Nephron progenitor cell (in vitro differentiated cells): ENCODE measurements at regions not wholly inside any gene's neighbourhood (a gene's known extent, or its start where the extent isn't known, plus 50 kb on each side); places are given as distances from the start of the nearest gene placed in this dataset.

Experiments used
- DNase-seq: peaks from one replicate; pipeline ENCODE4 v3.0.0; 2021
- H3K27ac Mint-ChIP-seq: 2 replicates; pipeline ENCODE4 v1.8.0; 2021; ENCODE audit warnings: mild to moderate bottlenecking, moderate library complexity, mixed read lengths
- H3K27me3 Mint-ChIP-seq: 2 replicates; pipeline ENCODE4 v1.8.0; 2021; ENCODE audit warnings: mild to moderate bottlenecking, low read depth, mixed read lengths; ENCODE audit not compliant: poor library complexity
- H3K36me3 Mint-ChIP-seq: 2 replicates; pipeline ENCODE4 v1.8.0; 2021; ENCODE audit warnings: low read depth, mixed read lengths
- H3K4me1 Mint-ChIP-seq: 2 replicates; pipeline ENCODE4 v1.8.0; 2021; ENCODE audit warnings: mixed read lengths
- H3K4me3 Mint-ChIP-seq: 2 replicates; pipeline ENCODE4 v1.8.0; 2021; ENCODE audit warnings: mild to moderate bottlenecking, moderate library complexity, mixed read lengths
- H3K9me3 Mint-ChIP-seq: 2 replicates; pipeline ENCODE4 v1.8.0; 2021; ENCODE audit warnings: mild to moderate bottlenecking, moderate library complexity, mixed read lengths
- TF ChIP-seq, protein P1 (sequence below): fragments of 200-600 bp; sonication (generic); IDR thresholded peaks from 2 replicates; pipeline ENCODE4 v1.5.0; 2021; ENCODE audit warnings: antibody characterized with exemption

DNA sequence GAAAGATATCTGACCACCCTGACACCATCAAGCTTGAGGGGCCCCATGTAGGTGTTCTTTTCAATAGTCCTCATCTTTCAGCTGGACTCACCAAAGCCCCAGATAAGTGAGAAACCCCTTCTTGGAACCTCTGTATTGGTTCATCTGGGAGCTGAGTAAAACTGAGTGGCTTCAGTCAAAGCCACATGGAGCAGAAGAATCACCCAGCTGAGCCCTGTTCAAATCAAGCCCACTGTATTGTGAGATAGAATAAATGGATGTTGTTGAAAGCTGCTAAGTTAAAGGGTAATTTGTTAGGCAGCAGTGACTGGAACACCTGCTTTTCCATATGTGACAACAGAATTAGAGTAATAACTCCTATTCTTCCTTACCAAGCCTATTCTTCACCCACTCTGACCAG is 64.8 kb upstream of the SDK1 start:
- peaks cover 11% of the 10 kb centered on the region for H3K4me1 Mint-ChIP-seq
- peaks cover 20% of the 10 kb centered on the region for H3K9me3 Mint-ChIP-seq
- H3K27me3 Mint-ChIP-seq, result no peaks in the 10 kb centered on the region
- H3K27ac Mint-ChIP-seq, result no peak overlapping the region
- H3K36me3 Mint-ChIP-seq, result peaks cover 8% of the 10 kb centered on the region
- no peak for DNase-seq
- TF ChIP-seq, protein P1, sequence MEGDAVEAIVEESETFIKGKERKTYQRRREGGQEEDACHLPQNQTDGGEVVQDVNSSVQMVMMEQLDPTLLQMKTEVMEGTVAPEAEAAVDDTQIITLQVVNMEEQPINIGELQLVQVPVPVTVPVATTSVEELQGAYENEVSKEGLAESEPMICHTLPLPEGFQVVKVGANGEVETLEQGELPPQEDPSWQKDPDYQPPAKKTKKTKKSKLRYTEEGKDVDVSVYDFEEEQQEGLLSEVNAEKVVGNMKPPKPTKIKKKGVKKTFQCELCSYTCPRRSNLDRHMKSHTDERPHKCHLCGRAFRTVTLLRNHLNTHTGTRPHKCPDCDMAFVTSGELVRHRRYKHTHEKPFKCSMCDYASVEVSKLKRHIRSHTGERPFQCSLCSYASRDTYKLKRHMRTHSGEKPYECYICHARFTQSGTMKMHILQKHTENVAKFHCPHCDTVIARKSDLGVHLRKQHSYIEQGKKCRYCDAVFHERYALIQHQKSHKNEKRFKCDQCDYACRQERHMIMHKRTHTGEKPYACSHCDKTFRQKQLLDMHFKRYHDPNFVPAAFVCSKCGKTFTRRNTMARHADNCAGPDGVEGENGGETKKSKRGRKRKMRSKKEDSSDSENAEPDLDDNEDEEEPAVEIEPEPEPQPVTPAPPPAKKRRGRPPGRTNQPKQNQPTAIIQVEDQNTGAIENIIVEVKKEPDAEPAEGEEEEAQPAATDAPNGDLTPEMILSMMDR, result no peak
- H3K4me3 Mint-ChIP-seq, result no peak overlapping the region

- Mint-ChIP-seq H3K9me3 (peaks cover 20% of the 10 kb centered on the region), H3K4me3 (no peak overlapping the region), H3K27me3 (peaks cover 4% of the 10 kb centered on the region), H3K27ac (no peak overlapping the region), H3K4me1 (peaks cover 35% of the 10 kb centered on the region), H3K36me3 (peaks cover 8% of the 10 kb centered on the region)
- TF ChIP-seq, protein P1, result no peak
- no peak for DNase-seq
These were observed 62.4 kb upstream of the SDK1 start for GRCh38 chr7:3238525-3239210.

DNA sequence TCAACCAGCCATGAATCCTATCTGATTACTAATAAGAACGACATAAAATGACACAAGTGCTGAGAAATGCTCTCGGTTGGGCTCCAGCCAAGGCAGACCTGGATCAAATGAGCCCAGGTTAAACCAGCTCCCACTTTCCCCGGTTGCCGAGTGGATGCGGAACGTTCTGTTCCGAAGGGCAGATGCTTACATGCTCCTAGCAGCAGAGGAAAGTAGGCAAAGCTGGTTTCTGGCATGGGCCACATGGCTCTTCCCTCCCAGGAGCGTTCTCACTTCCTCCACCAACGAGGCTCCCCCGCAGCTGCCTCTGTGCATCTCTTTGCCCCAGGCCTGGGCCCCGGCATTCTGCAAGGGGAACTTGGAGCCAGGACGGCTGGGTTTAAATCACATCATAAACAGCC is 61.8 kb upstream of the SDK1 start:
- no peak for DNase-seq
- Mint-ChIP-seq H3K4me1 (peaks cover 41% of the 10 kb centered on the region), H3K27me3 (peaks cover 4% of the 10 kb centered on the region), H3K9me3 (peaks cover 20% of the 10 kb centered on the region), H3K27ac (no peak overlapping the region), H3K4me3 (no peak overlapping the region), H3K36me3 (peaks cover 8% of the 10 kb centered on the region)
- TF ChIP-seq, protein P1, result no peak

DNA sequence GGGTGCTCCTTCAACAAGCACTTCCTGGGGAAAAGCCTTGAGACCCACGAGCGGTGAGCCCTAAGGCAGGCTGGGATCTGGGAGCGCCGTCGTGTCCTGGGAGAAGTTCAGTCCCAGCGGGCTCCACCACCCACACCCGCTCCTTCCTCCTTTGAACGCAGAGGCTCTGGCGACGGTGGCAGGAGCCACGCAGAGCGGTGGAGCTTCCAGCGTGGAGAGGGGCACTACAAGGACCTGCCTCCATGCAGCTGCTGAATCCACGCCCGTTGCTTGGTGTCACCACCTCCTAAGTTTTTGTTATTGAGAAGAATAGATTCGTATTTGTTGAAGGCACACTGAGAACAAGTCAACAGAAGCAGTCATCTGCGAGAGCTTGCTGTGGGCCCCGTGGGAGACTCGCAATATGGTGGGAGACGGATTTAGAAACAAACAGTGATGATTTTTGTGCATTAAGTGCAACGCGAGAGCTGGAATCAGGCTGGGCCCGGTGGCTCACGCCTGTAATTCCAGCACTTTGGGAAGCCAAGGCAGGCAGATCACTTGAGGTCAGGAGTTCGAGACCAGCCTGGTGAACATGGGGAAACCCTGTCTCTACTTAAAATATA is 60.1 kb upstream of the SDK1 start:
- no peak for DNase-seq
- Mint-ChIP-seq H3K4me3 (no peak overlapping the region), H3K27ac (no peak overlapping the region), H3K9me3 (peaks cover 13% of the 10 kb centered on the region), H3K4me1 (peaks cover 49% of the 10 kb centered on the region), H3K27me3 (peaks cover 4% of the 10 kb centered on the region), H3K36me3 (no peaks in the 10 kb centered on the region)
- TF ChIP-seq, protein P1, result no peak

- no peak overlapping the region for H3K4me3 Mint-ChIP-seq
- H3K27me3 Mint-ChIP-seq, result peaks cover 4% of the 10 kb centered on the region
- peaks cover 5% of the 10 kb centered on the region for H3K36me3 Mint-ChIP-seq
- DNase-seq, result no peak
- TF ChIP-seq, protein P1, result no peak
- H3K9me3 Mint-ChIP-seq, result peaks cover 18% of the 10 kb centered on the region
- no peak overlapping the region for H3K27ac Mint-ChIP-seq
- H3K4me1 Mint-ChIP-seq, result peaks cover 49% of the 10 kb centered on the region
These were observed 59.3 kb upstream of the SDK1 start for GRCh38 chr7:3241686-3242258.
